PC-9 (cell line): ENCODE measurements at regions not wholly inside any gene's neighbourhood (a gene's known extent, or its start where the extent isn't known, plus 50 kb on each side); places are given as distances from the start of the nearest gene placed in this dataset.

Source experiments
- BruUV-seq: library from RNA; stranded (reverse); fragments of 400-500 nt; replicated peaks from 2 replicates; lab custom pipeline; 2021; lab: Mats Ljungman, UMichigan
- CTCF ChIA-PET: fragments of 300-600 bp; sonication (Branson Sonifier 250); formaldehyde crosslinking; loops from one replicate; lab custom pipeline; 2022; ENCODE audit warnings: antibody characterized with exemption; lab: Charles Lee
- POLR2A ChIA-PET: fragments of 300-600 bp; sonication (Branson Sonifier 250); formaldehyde crosslinking; loops from one replicate; lab custom pipeline; 2022; ENCODE audit warnings: antibody characterized with exemption; ENCODE audit not compliant: unreplicated experiment; lab: Charles Lee
- DNase-seq, 2 experiments: peaks; one replicate each; pipeline versions ENCODE4 v3.0.0 to v3.0.0-alpha.2; 2015 to 2022; ENCODE audit warnings: mixed read lengths in 1 of 2
- H2AFZ ChIP-seq: fragments of 200-600 bp; sonication (generic); 2 replicates; pipeline ENCODE4 v1.8.1; 2017; ENCODE audit warnings: antibody characterized with exemption
- H3F3A ChIP-seq: fragments of 200-600 bp; sonication (generic); 2 replicates; pipeline ENCODE4 v1.8.1; 2017; ENCODE audit warnings: antibody characterized with exemption, mild to moderate bottlenecking, low read depth; ENCODE audit not compliant: insufficient read depth
- H3K27ac ChIP-seq: fragments of 200-600 bp; sonication (generic); 2 replicates; pipeline ENCODE4 v1.6.1; 2016; ENCODE audit warnings: mixed run types
- H3K27me3 ChIP-seq: fragments of 200-600 bp; sonication (generic); 2 replicates; pipeline ENCODE4 v1.6.1; 2016; ENCODE audit warnings: low read depth, mixed run types; ENCODE audit not compliant: insufficient read depth
- H3K36me3 ChIP-seq: fragments of 200-600 bp; sonication (generic); 2 replicates; pipeline ENCODE4 v1.6.1; 2016; ENCODE audit warnings: low read depth, mixed run types
- H3K4me1 ChIP-seq: fragments of 200-600 bp; sonication (generic); replicated peaks from 2 replicates; pipeline ENCODE4 v1.6.1; 2016; ENCODE audit warnings: mixed run types; ENCODE audit not compliant: insufficient read depth
- H3K4me2 ChIP-seq: fragments of 200-600 bp; sonication (generic); 2 replicates; pipeline ENCODE4 v1.6.1; 2017; ENCODE audit warnings: mixed run types
- H3K4me3 ChIP-seq: fragments of 200-600 bp; sonication (generic); 2 replicates; pipeline ENCODE4 v1.6.1; 2016; ENCODE audit warnings: mixed run types
- H3K79me2 ChIP-seq: fragments of 200-600 bp; sonication (generic); 2 replicates; pipeline ENCODE4 v1.6.1; 2017; ENCODE audit warnings: low read depth, mixed run types
- H3K9me2 ChIP-seq: fragments of 200-600 bp; sonication (generic); 2 replicates; pipeline ENCODE4 v1.8.1; 2017; ENCODE audit warnings: mild to moderate bottlenecking; ENCODE audit not compliant: insufficient read depth
- H3K9me3 ChIP-seq: fragments of 200-600 bp; sonication (generic); 2 replicates; pipeline ENCODE4 v1.8.1; 2016; ENCODE audit warnings: low read depth; ENCODE audit not compliant: insufficient read depth
- H4K20me1 ChIP-seq: fragments of 200-600 bp; sonication (generic); 2 replicates; pipeline ENCODE4 v1.8.1; 2017; ENCODE audit not compliant: insufficient read depth
- CTCF ChIP-seq: fragments of 200-600 bp; sonication (generic); conservative IDR thresholded peaks from 2 replicates; pipeline ENCODE4 v1.6.1; 2017; ENCODE audit warnings: mixed run types, antibody characterized with exemption, mild to moderate bottlenecking, moderate library complexity
- EZH2 ChIP-seq: fragments of 200-600 bp; sonication (generic); IDR thresholded peaks from 2 replicates; pipeline ENCODE4 v1.8.0; 2017; ENCODE audit warnings: antibody characterized with exemption, low read depth
- intact Hi-C: fragments of 100-400 bp; cut with micrococcal nuclease; formaldehyde crosslinking; loops from one replicate; pipeline ENCODE4 v1.10.0; 2022; ENCODE audit not compliant: unreplicated experiment

GRCh38 chr2:64363848-64364247, 90.1 kb upstream of the LGALSL start:
- Histone ChIP-seq H3K9me3 (no peaks in the 10 kb centered on the region), H3F3A (peaks cover 39% of the 10 kb centered on the region), H3K27me3 (no peaks in the 10 kb centered on the region), H3K79me2 (no peaks in the 10 kb centered on the region), H3K9me2 (no peaks in the 10 kb centered on the region), H3K36me3 (no peaks in the 10 kb centered on the region), H3K4me2 (no peak overlapping the region), H3K4me1 (peaks cover 53% of the 10 kb centered on the region), H4K20me1 (no peaks in the 10 kb centered on the region), H2AFZ (no peak overlapping the region), H3K27ac (peak overlapping the region; percentile 94), H3K4me3 (no peak overlapping the region)
- no TSS peak for BruUV-seq
- DNase-seq: no peak
- POLR2A ChIA-PET: interaction anchor here (0.5 to 0.7 kb wide), 2 partner anchors 174 to 310 kb away, joined by 3 to 4 read pairs; no protein-coding TSS in a partner anchor
- no peak for TF ChIP-seq EZH2
- no peak; the same call in 1 of the 2 replicates for TF ChIP-seq CTCF
- intact Hi-C loops: loop anchor here (2.0 to 10.0 kb wide), 3 partner anchors 33 to 121 kb away; no protein-coding TSS in a partner anchor
- CTCF ChIA-PET: no interaction called here

- Histone ChIP-seq H3K9me2 (no peaks in the 10 kb centered on the region), H3K27me3 (no peaks in the 10 kb centered on the region), H3K27ac (no peak overlapping the region), H3K4me2 (no peak overlapping the region), H3K4me1 (peaks cover 28% of the 10 kb centered on the region), H3F3A (peaks cover 20% of the 10 kb centered on the region), H3K4me3 (no peak overlapping the region), H3K79me2 (no peaks in the 10 kb centered on the region), H3K9me3 (no peaks in the 10 kb centered on the region), H3K36me3 (no peaks in the 10 kb centered on the region), H2AFZ (no peak overlapping the region), H4K20me1 (no peaks in the 10 kb centered on the region)
- TF ChIP-seq CTCF (no peak), EZH2 (no peak)
- ChIA-PET POLR2A (no interaction called here), CTCF (no interaction called here)
- no peak for DNase-seq
- BruUV-seq: no TSS peak
- intact Hi-C loops: loop anchor here (10.0 kb wide), 1 partner anchor 117 kb away; no protein-coding TSS in a partner anchor
Observed at GRCh38 chr2:64367444-64368232, 86.3 kb upstream of the LGALSL start.

- no peak overlapping the region for H3K4me2 ChIP-seq
Observed at GRCh38 chr2:64369706-64370105, 84.3 kb upstream of the LGALSL start.

More at GRCh38 chr2:64369706-64370105, 84.3 kb upstream of the LGALSL start:
- Histone ChIP-seq H3K4me3 (no peak overlapping the region), H3K79me2 (no peaks in the 10 kb centered on the region), H3K27ac (no peak overlapping the region), H3F3A (0 out of 2 replicates have a peak, but pooled peaks cover 11% of the 10 kb centered on the region), H3K4me1 (0 out of 2 replicates have a peak, but pooled peaks cover 11% of the 10 kb centered on the region), H3K9me3 (no peaks in the 10 kb centered on the region), H3K27me3 (no peaks in the 10 kb centered on the region), H3K36me3 (no peaks in the 10 kb centered on the region), H3K9me2 (no peaks in the 10 kb centered on the region), H2AFZ (no peak overlapping the region), H4K20me1 (no peaks in the 10 kb centered on the region)
- TF ChIP-seq EZH2 (no peak), CTCF (no peak)
- ChIA-PET CTCF (no interaction called here), POLR2A (no interaction called here)
- BruUV-seq: no TSS peak
- DNase-seq: no peak
- intact Hi-C loops: loop anchor here (10.0 kb wide), 1 partner anchor 115 kb away; no protein-coding TSS in a partner anchor
